Keratinocyte (primary cell): ENCODE measurements at regions not wholly inside any gene's neighbourhood (a gene's known extent, or its start where the extent isn't known, plus 50 kb on each side); places are given as distances from the start of the nearest gene placed in this dataset.

Experiments
- EZH2 ChIP-seq: IDR thresholded peaks from one replicate; pipeline ENCODE4 v1.6.1; 2012; ENCODE audit warnings: inconsistent platforms, mild to moderate bottlenecking, low read length, moderate library complexity
- TF ChIP-seq, protein P1 (sequence below), 3 experiments: IDR thresholded peaks in 1 of 3; conservative IDR thresholded peaks in 1 of 3; optimal IDR thresholded peaks in 1 of 3; 2 replicates in 2 of 3; 3 replicates in 1 of 3; pipeline versions ENCODE3 to v1.5.1; 2011; ENCODE audit warnings: low read length in 3 of 3, mild to moderate bottlenecking in 3 of 3, moderate library complexity in 2 of 3, control low read depth in 1 of 3, inconsistent platforms in 1 of 3; ENCODE audit not compliant: insufficient read depth in 2 of 3; ENCODE audit errors: extremely low read depth in 1 of 3

DNA sequence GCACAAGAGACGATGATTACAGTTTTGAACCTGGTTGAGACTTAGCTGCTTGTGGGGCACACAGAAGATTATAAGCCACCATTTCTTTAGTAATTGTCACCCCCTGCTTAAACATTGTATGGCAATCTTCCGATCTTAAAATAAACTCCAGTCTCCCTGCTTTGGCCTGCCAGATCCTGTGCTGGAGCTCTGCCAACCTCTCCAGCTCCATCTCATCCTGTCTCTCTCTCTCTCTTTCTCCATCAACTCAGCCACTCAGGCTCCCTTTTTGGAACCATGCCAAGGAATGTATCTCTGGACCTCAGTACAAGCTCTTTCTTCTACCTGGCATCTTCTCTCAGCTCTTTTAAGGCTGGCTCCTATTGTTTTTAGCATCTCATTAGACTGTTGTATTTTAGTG is 1053.2 kb downstream of the REEP3 start:
- TF ChIP-seq, protein P1, sequence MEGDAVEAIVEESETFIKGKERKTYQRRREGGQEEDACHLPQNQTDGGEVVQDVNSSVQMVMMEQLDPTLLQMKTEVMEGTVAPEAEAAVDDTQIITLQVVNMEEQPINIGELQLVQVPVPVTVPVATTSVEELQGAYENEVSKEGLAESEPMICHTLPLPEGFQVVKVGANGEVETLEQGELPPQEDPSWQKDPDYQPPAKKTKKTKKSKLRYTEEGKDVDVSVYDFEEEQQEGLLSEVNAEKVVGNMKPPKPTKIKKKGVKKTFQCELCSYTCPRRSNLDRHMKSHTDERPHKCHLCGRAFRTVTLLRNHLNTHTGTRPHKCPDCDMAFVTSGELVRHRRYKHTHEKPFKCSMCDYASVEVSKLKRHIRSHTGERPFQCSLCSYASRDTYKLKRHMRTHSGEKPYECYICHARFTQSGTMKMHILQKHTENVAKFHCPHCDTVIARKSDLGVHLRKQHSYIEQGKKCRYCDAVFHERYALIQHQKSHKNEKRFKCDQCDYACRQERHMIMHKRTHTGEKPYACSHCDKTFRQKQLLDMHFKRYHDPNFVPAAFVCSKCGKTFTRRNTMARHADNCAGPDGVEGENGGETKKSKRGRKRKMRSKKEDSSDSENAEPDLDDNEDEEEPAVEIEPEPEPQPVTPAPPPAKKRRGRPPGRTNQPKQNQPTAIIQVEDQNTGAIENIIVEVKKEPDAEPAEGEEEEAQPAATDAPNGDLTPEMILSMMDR (optimal IDR thresholded peaks at IDR 0.05 in 1 of 3, IDR thresholded peaks at IDR 0.05 in 1 of 3, conservative IDR thresholded peaks at IDR 0.05 in 1 of 3; ENCODE audit: extremely low read depth in 1 of 3, insufficient read depth in 2 of 3, low read length in 3 of 3), result no peak
- TF ChIP-seq EZH2, result no peak
